ENCODE measurements at regions not wholly inside any gene's neighbourhood (a gene's known extent, or its start where the extent isn't known, plus 50 kb on each side); places are given as distances from the start of the nearest gene placed in this dataset.
A peak's percentile ranks its signal among the peaks of the same experiment; 100 is the strongest.
"Not testable (repeated sequence)": the region's sequence is repeated elsewhere in the genome, so short reads cannot be mapped to it uniquely, and the experiment has no call there.

- H3K4me3 ChIP-seq (ENCODE audit: low read length) = peak overlapping the region; percentile 69
- H3K36me3 ChIP-seq (ENCODE audit: control insufficient read depth, insufficient read depth, low read length) = no peaks in the 10 kb centered on the region
- no peak overlapping the region for H3K27ac ChIP-seq (ENCODE audit: low read depth, low read length)
- no peaks in the 10 kb centered on the region for H3K27me3 ChIP-seq (ENCODE audit: control insufficient read depth, insufficient read depth, low read length)
- no peak overlapping the region for H3K9ac ChIP-seq (ENCODE audit: low read length)
- peaks cover 6% of the 10 kb centered on the region for H3K4me1 ChIP-seq (ENCODE audit: control insufficient read depth, insufficient read depth, low read length)
Measured at GRCh38 chr12:4164188-4164558, 109.4 kb upstream of the CCND2 start.

- Histone ChIP-seq H3K27me3 (ENCODE audit: control insufficient read depth, insufficient read depth, low read length) (no peaks in the 10 kb centered on the region), H3K27ac (ENCODE audit: low read depth, low read length) (no peak overlapping the region), H3K36me3 (ENCODE audit: control insufficient read depth, insufficient read depth, low read length) (no peaks in the 10 kb centered on the region), H3K4me3 (ENCODE audit: low read length) (no peak overlapping the region), H3K9ac (ENCODE audit: low read length) (no peak overlapping the region), H3K4me1 (ENCODE audit: control insufficient read depth, insufficient read depth, low read length) (peaks cover 6% of the 10 kb centered on the region)
Measured at GRCh38 chr12:4161718-4162117, 111.8 kb upstream of the CCND2 start.

GRCh38 chr12:4160314-4161040, 113.1 kb upstream of the CCND2 start:
- no peaks in the 10 kb centered on the region for H3K27me3 ChIP-seq (ENCODE audit: control insufficient read depth, insufficient read depth, low read length)
- H3K4me3 ChIP-seq (ENCODE audit: low read length) = no peak overlapping the region
- H3K9ac ChIP-seq (ENCODE audit: low read length) = no peak overlapping the region
- peaks cover 6% of the 10 kb centered on the region for H3K4me1 ChIP-seq (ENCODE audit: control insufficient read depth, insufficient read depth, low read length)
- H3K27ac ChIP-seq (ENCODE audit: low read depth, low read length) = no peak overlapping the region
- no peaks in the 10 kb centered on the region for H3K36me3 ChIP-seq (ENCODE audit: control insufficient read depth, insufficient read depth, low read length)

GRCh38 chr12:4159851-4160250, 113.7 kb upstream of the CCND2 start:
- Histone ChIP-seq H3K27me3 (ENCODE audit: control insufficient read depth, insufficient read depth, low read length) (no peaks in the 10 kb centered on the region), H3K4me1 (ENCODE audit: control insufficient read depth, insufficient read depth, low read length) (peaks cover 2% of the 10 kb centered on the region), H3K4me3 (ENCODE audit: low read length) (no peak overlapping the region), H3K9ac (ENCODE audit: low read length) (no peak overlapping the region), H3K36me3 (ENCODE audit: control insufficient read depth, insufficient read depth, low read length) (no peaks in the 10 kb centered on the region), H3K27ac (ENCODE audit: low read depth, low read length) (no peak overlapping the region)

GRCh38 chr12:4158306-4158705, 115.3 kb upstream of the CCND2 start:
- Histone ChIP-seq H3K4me1 (ENCODE audit: control insufficient read depth, insufficient read depth, low read length) (no peaks in the 10 kb centered on the region), H3K27me3 (ENCODE audit: control insufficient read depth, insufficient read depth, low read length) (no peaks in the 10 kb centered on the region), H3K27ac (ENCODE audit: low read depth, low read length) (no peak overlapping the region), H3K36me3 (ENCODE audit: control insufficient read depth, insufficient read depth, low read length) (no peaks in the 10 kb centered on the region), H3K9ac (ENCODE audit: low read length) (no peak overlapping the region), H3K4me3 (ENCODE audit: low read length) (no peak overlapping the region)

- no peaks in the 10 kb centered on the region for H3K4me1 ChIP-seq (ENCODE audit: control insufficient read depth, insufficient read depth, low read length)
- H3K27ac ChIP-seq (ENCODE audit: low read depth, low read length) = no peak overlapping the region
- no peak overlapping the region for H3K9ac ChIP-seq (ENCODE audit: low read length)
- H3K36me3 ChIP-seq (ENCODE audit: control insufficient read depth, insufficient read depth, low read length) = no peaks in the 10 kb centered on the region
- H3K27me3 ChIP-seq (ENCODE audit: control insufficient read depth, insufficient read depth, low read length) = no peaks in the 10 kb centered on the region
- H3K4me3 ChIP-seq (ENCODE audit: low read length) = no peak overlapping the region
Measured at GRCh38 chr12:4157122-4157521, 116.4 kb upstream of the CCND2 start.

- Histone ChIP-seq H3K9ac (ENCODE audit: low read length) (no peak overlapping the region), H3K4me3 (ENCODE audit: low read length) (no peak overlapping the region), H3K27ac (ENCODE audit: low read depth, low read length) (no peak overlapping the region), H3K4me1 (ENCODE audit: control insufficient read depth, insufficient read depth, low read length) (no peaks in the 10 kb centered on the region), H3K36me3 (ENCODE audit: control insufficient read depth, insufficient read depth, low read length) (no peaks in the 10 kb centered on the region), H3K27me3 (ENCODE audit: control insufficient read depth, insufficient read depth, low read length) (no peaks in the 10 kb centered on the region)
Measured at GRCh38 chr12:4156317-4156716, 117.2 kb upstream of the CCND2 start.

GRCh38 chr12:4154672-4155225, 118.8 kb upstream of the CCND2 start:
- no peaks in the 10 kb centered on the region for H3K27me3 ChIP-seq (ENCODE audit: control insufficient read depth, insufficient read depth, low read length)
- no peak overlapping the region for H3K4me3 ChIP-seq (ENCODE audit: low read length)
- no peak overlapping the region for H3K27ac ChIP-seq (ENCODE audit: low read depth, low read length)
- H3K9ac ChIP-seq (ENCODE audit: low read length) = no peak overlapping the region
- no peaks in the 10 kb centered on the region for H3K4me1 ChIP-seq (ENCODE audit: control insufficient read depth, insufficient read depth, low read length)
- no peaks in the 10 kb centered on the region for H3K36me3 ChIP-seq (ENCODE audit: control insufficient read depth, insufficient read depth, low read length)

- H3K9ac ChIP-seq (ENCODE audit: low read length) = no peak overlapping the region
- H3K27ac ChIP-seq (ENCODE audit: low read depth, low read length) = no peak overlapping the region
- H3K27me3 ChIP-seq (ENCODE audit: control insufficient read depth, insufficient read depth, low read length) = no peaks in the 10 kb centered on the region
- H3K36me3 ChIP-seq (ENCODE audit: control insufficient read depth, insufficient read depth, low read length) = no peaks in the 10 kb centered on the region
- no peaks in the 10 kb centered on the region for H3K4me1 ChIP-seq (ENCODE audit: control insufficient read depth, insufficient read depth, low read length)
- H3K4me3 ChIP-seq (ENCODE audit: low read length) = no peak overlapping the region
Measured at GRCh38 chr12:4153343-4153892, 120.1 kb upstream of the CCND2 start.

- Histone ChIP-seq H3K4me3 (ENCODE audit: low read length) (no peak overlapping the region), H3K36me3 (ENCODE audit: control insufficient read depth, insufficient read depth, low read length) (no peaks in the 10 kb centered on the region), H3K27ac (ENCODE audit: low read depth, low read length) (no peak overlapping the region), H3K9ac (ENCODE audit: low read length) (no peak overlapping the region), H3K4me1 (ENCODE audit: control insufficient read depth, insufficient read depth, low read length) (no peaks in the 10 kb centered on the region), H3K27me3 (ENCODE audit: control insufficient read depth, insufficient read depth, low read length) (no peaks in the 10 kb centered on the region)
Measured at GRCh38 chr12:4152145-4152795, 121.3 kb upstream of the CCND2 start.

GRCh38 chr12:4151362-4152121, 122.0 kb upstream of the CCND2 start:
- H3K27me3 ChIP-seq (ENCODE audit: control insufficient read depth, insufficient read depth, low read length) = no peaks in the 10 kb centered on the region
- no peak overlapping the region for H3K4me3 ChIP-seq (ENCODE audit: low read length)
- H3K9ac ChIP-seq (ENCODE audit: low read length) = no peak overlapping the region
- no peaks in the 10 kb centered on the region for H3K4me1 ChIP-seq (ENCODE audit: control insufficient read depth, insufficient read depth, low read length)
- H3K27ac ChIP-seq (ENCODE audit: low read depth, low read length) = no peak overlapping the region
- no peaks in the 10 kb centered on the region for H3K36me3 ChIP-seq (ENCODE audit: control insufficient read depth, insufficient read depth, low read length)

GRCh38 chr12:4150355-4150754, 123.2 kb upstream of the CCND2 start:
- H3K4me1 ChIP-seq (ENCODE audit: control insufficient read depth, insufficient read depth, low read length); H3K9ac ChIP-seq (ENCODE audit: low read length); H3K27me3 ChIP-seq (ENCODE audit: control insufficient read depth, insufficient read depth, low read length); H3K4me3 ChIP-seq (ENCODE audit: low read length); H3K27ac ChIP-seq (ENCODE audit: low read depth, low read length); H3K36me3 ChIP-seq (ENCODE audit: control insufficient read depth, insufficient read depth, low read length): not testable (repeated sequence)

Measured in rectal smooth muscle tissue (tissue), 1 donor.